GM21515 (cell line): ENCODE measurements at regions not wholly inside any gene's neighbourhood (a gene's known extent, or its start where the extent isn't known, plus 50 kb on each side); places are given as distances from the start of the nearest gene placed in this dataset.
"Not testable (repeated sequence)": the region's sequence is repeated elsewhere in the genome, so short reads cannot be mapped to it uniquely, and the experiment has no call there.

Experiments
- ATAC-seq: cut with Tn5 transposase; IDR thresholded peaks from one replicate; pipeline ENCODE4 v1.9.1; 2021; ENCODE audit not compliant: unreplicated experiment

DNA sequence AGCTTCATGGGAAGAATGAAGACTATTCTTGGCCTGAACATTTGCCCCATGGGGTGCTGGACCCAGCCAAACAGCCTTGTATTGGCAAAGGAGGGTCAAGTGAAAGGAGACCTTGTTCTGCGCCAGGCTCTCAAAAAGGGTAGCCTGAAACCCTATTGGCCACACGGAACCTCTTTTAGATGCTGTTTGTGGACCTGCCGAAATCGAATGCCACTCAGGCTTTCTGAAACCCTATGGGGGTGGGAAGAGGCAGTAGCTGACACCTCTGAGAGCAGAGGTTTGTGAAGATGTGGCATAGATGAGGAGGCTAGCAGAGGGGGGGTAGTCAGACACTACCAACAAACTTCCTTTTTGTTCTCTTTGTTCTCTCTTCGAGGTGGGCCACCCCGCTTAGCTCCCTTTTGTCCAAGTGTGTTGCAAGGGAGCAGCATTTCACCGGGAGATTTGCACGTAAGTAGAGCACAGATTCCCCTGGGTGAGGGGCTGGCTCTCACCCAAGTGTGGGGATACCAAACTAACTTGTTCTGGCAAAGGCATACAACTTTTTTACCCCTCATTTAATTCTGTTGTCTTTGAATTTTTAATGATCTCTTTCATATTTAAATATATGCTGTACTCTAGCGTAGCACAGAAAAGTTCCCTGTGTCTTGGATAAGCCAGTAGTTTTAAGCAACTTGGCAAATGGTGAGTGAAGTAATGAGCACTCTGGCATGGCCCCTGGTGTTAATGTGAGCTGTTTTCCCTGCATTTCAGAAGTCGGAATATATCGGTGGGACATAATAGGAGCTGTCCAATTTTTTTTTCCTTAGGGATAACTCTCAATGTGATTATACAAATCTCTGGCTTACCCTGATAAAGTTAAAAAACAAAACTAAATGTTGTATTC, 107.7 kb downstream of the SEPTIN7 start:
- no peak for ATAC-seq

DNA sequence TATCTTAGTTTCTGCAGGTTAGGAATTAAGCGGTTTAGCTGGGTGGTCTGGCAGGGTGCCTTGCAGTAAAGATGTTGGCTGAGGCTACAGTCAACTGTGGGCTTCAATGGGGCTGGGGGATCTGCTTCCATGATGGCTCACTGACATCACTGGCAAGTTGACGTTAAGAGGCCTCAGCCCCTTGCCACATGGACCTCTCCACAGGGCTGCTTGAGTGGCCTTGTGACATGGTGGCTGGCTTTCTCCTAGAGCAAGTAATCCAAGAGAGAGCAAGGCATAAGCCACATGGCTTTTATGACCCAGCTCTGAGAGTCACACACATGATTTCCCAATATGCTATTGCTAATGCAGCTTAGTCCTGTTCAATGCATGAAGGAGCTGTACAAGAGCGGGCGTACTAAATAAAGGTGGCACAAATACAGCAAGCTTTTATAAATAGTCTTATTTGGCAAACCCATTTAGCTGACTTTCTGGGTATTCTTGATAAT, 109.1 kb downstream of the SEPTIN7 start:
- no peak for ATAC-seq

DNA sequence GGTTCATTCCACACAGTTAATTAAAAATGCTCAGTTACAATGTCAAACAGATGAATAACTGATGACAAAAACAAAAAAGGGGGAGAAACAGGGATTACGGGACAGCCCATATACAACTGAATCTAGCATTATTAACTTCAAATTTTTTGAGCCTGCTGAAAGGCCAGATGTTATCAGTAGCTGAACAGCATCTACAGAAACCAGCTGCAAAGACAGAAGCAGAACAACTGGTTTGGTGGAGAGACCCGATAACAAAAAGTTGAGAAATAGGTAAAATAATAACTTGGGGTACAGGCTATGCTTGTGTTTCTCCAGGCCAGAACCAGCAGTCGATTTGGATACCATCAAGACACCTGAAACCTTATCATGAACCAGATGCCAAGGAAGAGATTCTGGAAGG, 109.8 kb downstream of the SEPTIN7 start:
- not testable (repeated sequence) for ATAC-seq

DNA sequence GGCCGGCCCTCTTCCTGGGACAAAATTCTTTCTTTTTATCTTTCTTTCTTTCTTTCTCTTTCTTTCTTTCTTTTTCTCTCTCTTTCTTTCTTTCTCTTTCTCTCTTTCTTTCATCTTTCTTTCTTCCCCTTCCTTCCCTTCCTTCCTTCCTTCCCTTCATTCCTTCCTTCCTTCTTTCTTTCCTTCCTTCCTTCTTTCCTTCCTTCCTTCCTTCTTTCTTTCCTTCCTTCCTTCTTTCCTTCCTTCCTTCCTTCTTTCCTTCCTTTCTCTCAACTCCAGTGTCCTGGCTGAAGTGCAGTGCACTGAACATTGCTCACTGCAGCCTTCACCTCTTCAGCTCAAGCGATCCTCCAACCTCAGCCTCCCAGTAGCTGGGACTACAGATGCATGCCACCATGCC, 112.5 kb downstream of the SEPTIN7 start:
- ATAC-seq = not testable (repeated sequence)

DNA sequence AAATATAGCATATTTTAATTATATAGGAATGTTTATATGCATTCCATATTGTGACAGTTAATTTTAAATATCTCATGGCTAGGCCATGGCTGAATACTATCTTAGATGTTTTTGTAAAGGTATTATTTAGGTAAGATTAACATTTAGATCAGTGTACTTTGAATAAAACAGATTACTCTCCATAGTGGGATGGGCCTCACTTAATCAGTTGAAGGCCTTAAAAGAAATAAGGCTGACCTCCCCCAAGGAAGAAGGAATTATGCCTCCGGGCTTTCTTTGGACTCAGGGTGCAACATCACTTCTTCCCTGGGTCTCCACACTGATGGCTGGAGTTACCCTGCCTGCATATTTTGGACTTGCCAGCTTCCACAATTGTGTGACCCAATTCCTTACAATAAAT, 113.4 kb downstream of the SEPTIN7 start:
- not testable (repeated sequence) for ATAC-seq

DNA sequence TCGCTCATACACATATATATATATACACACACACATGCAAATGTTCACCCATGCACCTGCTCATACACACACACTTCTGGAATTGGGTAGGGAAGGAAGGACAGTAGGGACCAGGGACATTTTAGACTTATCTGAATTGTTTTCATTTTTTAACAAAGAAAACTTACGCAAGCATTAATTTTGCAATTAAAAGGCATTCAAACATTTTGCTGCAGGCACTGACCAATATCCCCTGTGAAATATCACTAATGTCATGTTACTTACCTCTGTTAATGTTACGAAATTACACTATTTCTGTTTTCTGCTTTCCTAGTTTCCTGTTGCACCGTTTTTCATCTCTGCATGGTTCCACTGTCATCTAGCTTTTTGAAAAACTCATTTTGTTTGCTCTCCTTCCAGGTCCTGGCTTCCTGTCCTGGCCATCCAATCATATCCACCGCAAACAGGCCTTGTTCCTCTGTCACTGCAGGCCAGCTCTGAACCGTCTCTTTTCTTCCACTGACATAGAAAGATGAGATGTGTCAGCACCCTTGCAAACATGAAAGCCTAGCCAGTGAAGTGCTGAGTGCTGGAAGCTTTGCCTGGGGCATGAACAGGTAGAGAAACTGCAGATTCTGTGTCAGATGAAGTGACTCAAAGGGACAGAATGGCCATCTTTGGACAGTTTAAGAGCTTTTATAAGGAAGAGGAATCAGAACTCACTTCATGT, 114.5 kb downstream of the SEPTIN7 start:
- ATAC-seq = not testable (repeated sequence)

DNA sequence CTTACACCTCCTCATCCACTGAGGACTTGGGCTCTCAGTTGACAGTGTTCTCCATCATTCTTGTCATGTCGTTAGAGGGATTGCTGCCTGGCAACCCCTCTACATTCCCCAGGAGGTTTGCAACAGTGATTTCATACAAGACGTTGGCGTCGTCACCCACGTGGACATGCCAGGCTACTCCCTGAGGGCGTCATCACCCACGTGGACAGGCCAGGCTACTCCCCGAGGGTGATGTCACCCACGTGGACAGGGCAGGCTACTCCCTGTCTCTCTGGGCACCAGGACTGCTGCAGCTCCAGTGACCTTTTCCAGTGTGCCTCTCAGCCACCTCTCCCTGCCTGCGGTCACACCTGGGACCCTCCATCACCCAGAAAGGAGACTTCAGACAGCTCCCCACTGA, 117.4 kb downstream of the SEPTIN7 start:
- ATAC-seq = not testable (repeated sequence)

DNA sequence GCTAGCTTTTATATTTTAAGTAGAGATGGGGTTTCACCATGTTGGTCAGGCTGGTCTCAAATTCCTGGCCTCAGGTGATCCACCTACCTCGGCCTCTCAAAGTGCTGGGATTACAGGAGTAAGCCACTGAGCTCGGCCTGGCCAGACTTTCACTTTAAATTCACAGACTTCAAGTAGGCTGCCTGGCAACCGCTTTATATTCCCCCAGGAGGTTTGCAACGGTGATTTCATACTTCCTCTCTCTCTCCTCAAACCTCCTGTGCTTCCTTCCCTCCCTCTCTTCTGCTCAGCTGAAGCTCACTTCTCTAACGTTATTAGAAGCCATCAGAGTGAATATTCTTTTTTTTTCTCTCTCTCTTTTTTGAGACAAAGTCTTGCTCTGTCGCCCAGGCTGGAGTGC, 118.8 kb downstream of the SEPTIN7 start:
- not testable (repeated sequence) for ATAC-seq

DNA sequence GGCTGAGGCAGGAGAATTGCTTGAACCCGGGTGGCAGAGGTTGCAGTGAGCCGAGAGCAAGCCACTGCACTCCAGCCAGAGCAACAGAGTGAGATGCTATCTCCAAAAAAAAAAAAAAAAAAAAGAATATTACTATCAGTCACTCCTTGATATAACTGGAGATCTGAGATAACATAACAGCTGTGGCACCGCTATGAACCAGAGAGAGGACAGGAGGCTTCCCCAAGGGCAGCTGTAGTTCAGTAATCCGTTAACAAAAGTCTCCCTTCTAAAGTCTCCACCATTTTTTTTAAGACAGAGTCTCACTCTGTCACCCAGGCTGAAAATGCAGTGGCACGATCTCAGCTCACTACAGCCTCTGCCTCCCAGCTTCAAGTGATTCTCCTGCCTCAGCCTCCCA, 120.5 kb downstream of the SEPTIN7 start:
- not testable (repeated sequence) for ATAC-seq

DNA sequence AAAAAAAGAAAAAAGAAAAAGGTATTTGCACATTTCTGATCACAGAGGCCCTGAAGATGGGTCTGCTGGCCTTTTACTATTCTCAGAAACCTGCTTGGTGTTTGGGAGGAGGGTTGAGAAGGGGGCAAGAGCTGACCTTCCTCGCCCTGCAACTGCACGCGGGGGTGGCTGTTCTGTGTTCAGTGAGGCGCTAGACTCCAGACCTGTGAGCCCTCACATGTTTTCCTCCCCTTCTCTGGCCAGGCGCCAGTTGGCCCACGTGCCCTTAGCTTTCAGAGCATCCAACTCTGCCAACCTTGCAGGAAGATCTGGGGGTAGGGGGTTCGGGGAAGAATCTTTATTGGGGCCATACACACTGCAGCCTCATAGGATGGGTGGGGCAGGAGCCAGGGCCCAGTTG, 123.8 kb downstream of the SEPTIN7 start:
- ATAC-seq = not testable (repeated sequence)

DNA sequence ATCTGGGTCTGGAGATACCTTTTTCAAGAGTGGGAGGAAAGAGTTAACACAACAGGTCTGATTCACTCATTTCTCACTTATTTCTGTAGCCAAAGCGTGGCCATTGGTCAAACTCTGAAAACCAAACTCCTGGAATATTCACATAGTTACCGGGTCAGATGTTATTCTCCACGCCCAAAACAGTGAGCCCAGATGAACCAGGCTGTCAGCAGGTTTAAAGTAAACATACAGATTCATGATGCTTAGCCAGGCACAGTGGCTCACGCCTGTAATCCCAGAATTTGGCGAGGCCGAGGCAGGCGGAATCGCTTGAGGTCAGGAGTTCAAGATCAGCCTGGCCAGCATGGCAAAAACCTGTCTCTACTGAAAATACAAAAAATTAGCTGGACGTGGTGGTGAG, 126.1 kb downstream of the SEPTIN7 start:
- ATAC-seq = not testable (repeated sequence)

DNA sequence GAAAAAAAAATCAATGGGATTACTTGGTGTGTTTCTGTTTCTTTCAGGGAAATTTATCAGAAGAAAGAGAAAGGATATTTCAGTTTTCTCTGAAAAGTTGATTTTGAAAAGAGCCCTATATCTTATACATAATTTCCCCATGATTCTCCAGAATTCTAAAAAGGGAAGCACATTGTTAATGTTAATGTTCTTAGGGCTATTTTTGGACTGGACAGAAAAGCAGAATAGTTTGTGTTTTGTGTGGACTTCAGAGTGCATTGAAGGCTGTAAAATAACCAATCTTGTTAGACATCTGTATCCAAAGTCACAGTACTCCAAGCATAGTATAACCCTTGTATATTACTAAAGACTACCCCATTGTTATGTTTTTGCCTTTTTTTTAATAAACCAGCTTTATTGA, 130.3 kb downstream of the SEPTIN7 start:
- not testable (repeated sequence) for ATAC-seq

DNA sequence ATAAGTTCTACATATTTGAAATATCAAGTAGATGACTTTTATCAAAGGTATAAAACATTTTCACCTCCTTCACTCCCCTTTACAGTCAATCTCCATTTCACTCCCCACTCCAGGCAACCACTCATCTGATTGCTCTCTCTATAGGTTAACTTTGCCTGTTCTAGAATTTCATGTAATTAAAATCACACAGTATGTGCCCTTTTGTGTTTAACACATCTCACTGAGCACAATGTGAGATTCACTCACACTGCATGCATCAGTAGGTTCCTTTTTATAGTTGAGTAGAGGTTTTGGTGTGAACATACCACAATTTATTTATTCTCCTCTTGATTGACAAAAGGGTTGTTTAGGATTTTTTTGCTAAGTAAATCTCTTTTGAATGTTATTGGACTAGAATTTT, 130.7 kb downstream of the SEPTIN7 start:
- ATAC-seq = not testable (repeated sequence)

DNA sequence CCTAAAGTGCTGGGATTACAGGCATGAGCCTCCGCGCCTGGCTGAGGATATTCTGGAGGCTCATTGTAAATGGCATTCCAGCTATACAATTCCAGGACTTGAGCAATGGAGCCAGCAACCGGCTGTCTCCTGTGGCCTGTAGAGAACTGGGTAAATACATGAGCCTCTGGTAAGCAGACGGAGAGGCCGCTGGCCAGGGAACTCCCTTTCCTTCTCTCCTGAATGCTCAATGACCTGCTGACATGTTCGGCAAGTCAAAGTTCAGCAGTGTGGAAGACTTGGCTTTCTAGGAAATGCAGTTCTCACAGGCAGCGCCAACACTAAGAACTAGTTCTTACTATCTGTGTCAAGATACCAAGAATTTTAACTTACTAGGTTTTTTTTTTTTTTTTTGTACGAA, 139.8 kb downstream of the SEPTIN7 start:
- ATAC-seq = not testable (repeated sequence)

DNA sequence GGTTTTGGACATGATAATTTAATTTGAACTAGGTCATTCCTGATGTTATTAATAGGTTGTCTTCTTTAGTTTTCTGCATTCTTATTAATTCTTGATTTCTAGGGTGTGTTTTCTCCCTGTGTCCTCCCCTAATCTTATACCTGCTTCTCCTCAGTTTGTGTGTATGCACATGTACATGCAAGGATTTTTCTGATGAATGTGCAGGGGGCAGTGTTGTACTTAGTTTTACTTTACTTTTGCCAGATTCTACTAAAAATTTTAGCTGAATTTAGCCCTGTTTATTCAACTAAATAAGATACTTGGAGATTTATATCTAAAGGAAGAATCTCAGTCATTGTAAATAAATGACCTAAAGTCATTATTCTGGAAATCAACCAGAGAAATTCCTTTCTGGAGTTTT, 144.8 kb downstream of the SEPTIN7 start:
- ATAC-seq = not testable (repeated sequence)

DNA sequence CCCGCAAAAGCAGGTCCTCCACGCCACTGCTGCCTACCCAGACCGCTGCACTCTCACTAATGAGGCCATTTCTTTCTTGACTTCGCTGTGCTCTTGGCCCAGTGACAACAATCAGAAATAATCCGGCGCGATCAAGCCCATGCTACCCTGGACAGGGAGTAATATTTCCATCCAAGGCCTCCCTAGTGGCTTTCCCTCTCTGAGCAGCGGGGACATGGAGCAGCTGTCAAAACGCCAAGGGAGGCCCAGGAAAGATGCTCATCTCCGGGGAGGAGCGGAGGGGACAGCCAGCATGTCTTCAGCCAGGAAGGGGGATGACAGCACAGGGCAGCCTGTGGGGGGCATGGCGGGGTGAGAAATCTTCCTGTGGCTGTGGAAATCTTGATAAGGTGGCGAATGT, 154.9 kb downstream of the SEPTIN7 start:
- not testable (repeated sequence) for ATAC-seq

DNA sequence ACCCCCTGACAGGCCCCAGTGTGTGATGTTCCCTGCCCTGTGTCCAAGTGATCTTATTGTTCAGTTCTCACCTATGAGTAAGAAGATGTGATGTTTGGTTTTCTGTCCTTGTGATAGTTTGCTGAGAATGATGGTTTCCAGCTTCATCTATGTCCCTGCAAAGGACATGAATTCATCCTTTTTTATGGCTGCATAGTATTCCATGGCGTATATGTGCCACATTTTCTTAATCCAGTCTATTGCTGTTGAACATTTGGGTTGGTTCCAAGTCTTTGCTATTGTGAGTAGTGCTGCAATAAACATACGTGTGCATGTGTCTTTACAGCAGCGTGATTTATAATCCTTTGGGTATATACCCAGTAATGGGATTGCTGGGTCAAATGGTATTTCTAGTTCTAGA, 156.1 kb downstream of the SEPTIN7 start:
- not testable (repeated sequence) for ATAC-seq

DNA sequence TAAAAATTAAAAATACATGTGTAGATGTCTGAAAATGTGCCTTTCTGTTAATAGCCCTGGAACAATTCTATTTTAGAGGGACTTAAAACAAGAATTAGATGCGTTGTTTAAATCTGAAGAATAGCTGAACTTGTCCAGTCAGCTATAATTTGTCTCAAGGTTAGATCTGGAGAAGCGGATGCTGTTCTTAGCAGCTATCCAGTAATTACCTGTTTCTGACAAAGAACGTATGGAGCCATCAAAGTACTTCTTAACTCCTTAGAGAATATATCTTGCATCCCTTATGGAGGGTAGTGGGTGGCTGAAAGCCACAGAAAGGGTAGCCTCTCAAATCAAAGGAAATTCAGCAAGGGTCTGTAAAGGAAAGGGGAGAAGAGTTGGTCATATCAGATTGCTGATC, 160.4 kb downstream of the SEPTIN7 start:
- ATAC-seq = not testable (repeated sequence)

DNA sequence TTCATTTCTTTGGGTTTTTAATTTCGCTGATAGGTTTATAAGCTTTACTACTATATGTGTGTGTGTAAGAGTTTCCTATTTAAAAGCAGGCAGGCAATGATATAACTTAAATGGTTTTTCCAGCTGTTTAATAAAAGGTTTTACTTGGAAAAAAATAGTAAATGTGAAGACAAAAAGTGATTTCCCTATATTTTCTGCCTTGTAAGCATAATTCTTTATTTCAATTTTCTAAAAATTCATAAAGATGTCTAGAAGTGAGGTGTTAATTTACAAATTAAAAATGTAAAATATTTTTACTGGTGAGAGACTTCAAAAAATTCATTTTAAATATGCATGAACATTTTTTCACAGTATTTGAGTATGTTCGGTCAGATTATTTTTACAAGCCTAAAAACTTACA, 161.8 kb downstream of the SEPTIN7 start:
- not testable (repeated sequence) for ATAC-seq

DNA sequence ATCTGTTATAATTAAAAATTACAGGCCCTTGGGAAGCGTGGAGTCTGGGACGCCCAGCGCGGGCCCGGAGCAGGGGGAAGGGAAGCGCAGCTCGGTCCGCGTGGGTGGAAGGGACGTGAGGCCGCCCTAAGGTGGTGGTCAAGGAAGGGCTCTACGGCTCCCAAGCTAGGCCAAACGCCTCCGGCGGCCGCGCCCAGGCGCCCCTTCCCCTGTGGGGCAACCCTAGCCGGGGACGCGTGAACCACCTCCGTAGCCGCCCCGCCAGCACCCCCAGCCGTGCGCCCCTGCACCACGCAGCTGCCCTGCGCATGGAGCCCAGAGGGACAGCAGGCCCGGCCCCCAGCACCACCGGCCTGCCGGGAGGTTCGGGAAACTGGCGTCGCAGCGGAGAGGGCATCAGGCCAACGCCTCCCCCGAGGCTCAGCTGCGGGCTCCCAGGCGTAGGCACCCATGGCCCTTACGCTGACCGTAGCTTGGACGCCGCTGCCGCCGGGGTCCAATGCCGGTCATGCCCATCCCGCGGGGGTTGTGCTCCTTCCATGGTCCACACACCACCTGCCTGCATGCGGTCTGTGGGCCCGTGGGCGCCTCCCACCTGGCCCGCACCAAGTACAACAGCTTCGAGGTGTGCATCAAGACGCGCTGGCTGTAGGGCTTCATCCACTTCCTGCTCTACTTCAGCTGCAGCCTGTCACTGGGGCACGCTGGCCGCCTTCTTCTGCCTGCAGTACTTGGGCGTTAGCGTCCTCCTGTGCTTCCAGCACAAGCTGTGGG, 166.7 kb downstream of the SEPTIN7 start:
- ATAC-seq = no peak
